Astrocyte of the spinal cord (primary cell): ENCODE measurements at regions not wholly inside any gene's neighbourhood (a gene's known extent, or its start where the extent isn't known, plus 50 kb on each side); places are given as distances from the start of the nearest gene placed in this dataset.

Experiments used
- DNase-seq: peaks from one replicate; pipeline ENCODE4 v3.0.0; 2011; ENCODE audit warnings: low read depth, low spot score
- H3K4me3 ChIP-seq: 2 replicates; pipeline ENCODE4 v1.5.1; 2011; ENCODE audit warnings: low read depth, mild to moderate bottlenecking, low read length, moderate library complexity
- CTCF ChIP-seq: IDR thresholded peaks from 2 replicates; pipeline ENCODE4 v1.5.1; 2012; ENCODE audit warnings: low read depth, mild to moderate bottlenecking, low read length, inconsistent platforms
- in situ Hi-C: cut with HindIII; loops from 2 replicates; pipeline ENCODE4 v1.10.0; 2017; ENCODE audit warnings: low sequenced_read_pairs

DNA sequence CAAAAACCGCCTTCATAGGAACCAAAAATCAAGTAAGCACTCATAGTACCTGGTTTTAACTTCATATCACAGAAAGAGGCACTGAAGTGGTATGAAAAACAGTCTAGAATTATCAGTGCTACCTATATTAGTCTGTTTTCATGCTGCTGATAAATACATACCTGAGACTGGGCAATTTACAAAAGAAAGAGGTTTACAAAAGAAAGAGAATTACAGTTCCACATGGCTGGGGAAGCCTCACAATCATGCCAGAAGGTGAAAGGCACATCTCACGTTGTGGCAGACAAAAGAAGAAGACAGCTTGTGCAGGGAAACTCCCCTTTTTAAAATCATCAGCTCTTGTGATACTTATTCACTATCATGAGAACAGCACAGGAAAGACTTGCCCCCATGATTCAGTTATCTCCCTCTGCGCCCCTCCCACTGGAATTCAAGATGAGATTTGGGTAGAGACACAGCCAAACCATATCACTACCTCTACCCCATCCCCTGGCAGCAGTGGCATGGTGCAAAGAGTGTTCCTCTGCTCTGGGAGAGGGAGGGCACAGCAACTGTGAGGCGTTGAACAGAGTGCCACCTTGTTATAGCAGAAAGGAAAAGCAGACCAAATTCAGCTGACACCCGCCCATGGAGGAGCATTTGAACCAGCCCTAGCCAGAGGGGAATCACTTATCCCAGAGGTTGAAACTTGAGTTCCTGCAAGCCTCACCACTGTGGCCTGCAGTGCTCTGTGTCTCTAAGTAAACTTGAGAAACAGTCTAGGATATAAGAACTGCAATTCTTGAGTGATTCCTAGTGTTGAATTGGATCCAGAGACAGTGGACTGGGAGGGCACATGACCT, 61.9 kb upstream of the PTPRZ1 start:
- no peak for DNase-seq
- H3K4me3 ChIP-seq: no peak overlapping the region
- in situ Hi-C loops: no loop called here
- TF ChIP-seq CTCF: no peak

GRCh38 chr7:121807078-121807477, 65.9 kb upstream of the PTPRZ1 start:
- in situ Hi-C loops: no loop called here
- DNase-seq: no peak
- TF ChIP-seq CTCF: no peak
- H3K4me3 ChIP-seq: no peak overlapping the region

- H3K4me3 ChIP-seq: no peak overlapping the region
- in situ Hi-C loops: no loop called here
- DNase-seq: no peak
- TF ChIP-seq CTCF: no peak
Measured at GRCh38 chr7:121803039-121803438, 69.9 kb upstream of the PTPRZ1 start.

DNA sequence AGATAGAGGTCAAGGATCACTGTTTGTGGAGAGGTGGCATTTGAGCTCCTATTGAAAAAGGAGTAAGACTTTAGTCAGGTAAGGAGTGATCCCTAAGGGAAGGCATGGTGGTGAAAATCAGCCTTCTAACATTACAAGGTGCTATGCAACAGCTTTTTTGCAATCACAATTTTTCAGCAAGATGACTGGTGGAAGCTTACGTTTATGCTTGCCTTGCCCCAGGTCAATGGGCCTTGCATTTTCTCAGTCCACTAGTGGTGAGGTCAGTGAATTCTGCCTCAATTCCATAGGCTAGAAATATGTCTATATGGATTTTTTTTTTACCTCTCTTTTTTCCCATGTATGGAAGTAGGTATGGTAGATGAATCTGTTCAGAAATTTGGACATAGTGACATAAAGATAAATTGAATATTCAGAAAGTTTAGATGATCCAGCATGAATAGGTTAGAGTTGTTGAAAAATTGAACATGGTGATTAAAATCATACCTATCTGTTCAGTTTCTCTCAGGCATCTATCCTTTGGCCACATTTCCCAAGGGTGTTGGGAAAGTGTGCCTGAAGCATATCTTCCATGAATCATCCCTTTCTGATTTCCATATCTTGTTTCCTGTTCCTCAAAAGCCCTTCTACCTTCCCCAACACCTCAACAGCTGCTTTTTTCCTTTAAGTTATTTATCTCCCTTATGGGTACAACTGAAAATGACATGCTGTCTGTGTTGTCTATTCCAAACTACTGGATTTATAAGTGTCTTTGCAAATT, 71.9 kb upstream of the PTPRZ1 start:
- no peak for DNase-seq
- in situ Hi-C loops: no loop called here
- TF ChIP-seq CTCF: no peak
- H3K4me3 ChIP-seq: no peak overlapping the region

- peak; percentile 64 for DNase-seq
- in situ Hi-C loops: no loop called here
- H3K4me3 ChIP-seq: no peak overlapping the region
- no peak for TF ChIP-seq CTCF
Measured at GRCh38 chr7:121798896-121799295, 74.1 kb upstream of the PTPRZ1 start.

DNA sequence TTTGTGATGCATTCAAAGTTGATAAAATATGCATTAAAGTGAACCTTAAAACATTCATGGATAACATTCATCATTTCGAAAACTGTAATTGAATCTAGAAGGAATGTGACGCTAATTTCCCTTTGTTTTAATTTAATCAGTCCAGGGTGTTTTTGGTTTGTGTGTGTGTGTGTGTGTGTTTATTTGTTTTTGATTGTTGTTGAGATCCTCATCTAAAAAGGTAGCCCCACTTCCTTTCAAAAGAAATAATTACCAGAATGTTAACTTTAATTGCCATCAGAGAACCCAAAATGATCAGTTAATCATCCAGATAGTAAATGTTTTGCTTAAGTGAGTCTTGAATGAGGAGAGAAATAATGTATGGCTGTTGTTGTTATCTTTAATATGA, 74.5 kb upstream of the PTPRZ1 start:
- in situ Hi-C loops: no loop called here
- H3K4me3 ChIP-seq: no peak overlapping the region
- no peak for TF ChIP-seq CTCF
- no peak for DNase-seq
